HS-27A (cell line): ENCODE measurements at regions not wholly inside any gene's neighbourhood (a gene's known extent, or its start where the extent isn't known, plus 50 kb on each side); places are given as distances from the start of the nearest gene placed in this dataset.

ENCODE experiments used
- DNase-seq: peaks from one replicate; pipeline ENCODE4 v3.0.0-alpha.2; 2012; ENCODE audit warnings: low read depth, missing footprints

DNA sequence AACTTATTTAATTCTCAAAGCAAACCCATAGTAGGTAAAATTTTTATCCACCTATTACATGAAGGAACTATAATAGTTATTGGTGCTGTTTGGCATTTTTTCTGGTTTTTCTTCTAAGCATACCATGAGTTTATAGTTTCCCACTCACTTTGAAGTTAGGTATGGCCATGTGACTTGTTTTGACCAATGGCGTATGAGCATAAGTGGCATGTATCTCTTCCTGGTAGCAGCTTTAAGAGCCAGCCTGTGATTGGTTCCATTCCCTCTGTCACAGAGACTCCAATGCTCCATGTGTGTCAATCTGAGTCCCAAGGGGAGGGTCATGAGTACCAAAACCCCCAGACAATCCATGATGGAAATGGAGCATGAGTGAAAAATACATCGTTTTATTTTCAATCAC lies 282.9 kb upstream of the N4BP1 start:
- DNase-seq: no peak

- DNase-seq: no peak
Observed at GRCh38 chr16:48887646-48888210, 277.7 kb upstream of the N4BP1 start.

GRCh38 chr16:48885471-48885870 lies 275.5 kb upstream of the N4BP1 start:
- DNase-seq: no peak

DNA sequence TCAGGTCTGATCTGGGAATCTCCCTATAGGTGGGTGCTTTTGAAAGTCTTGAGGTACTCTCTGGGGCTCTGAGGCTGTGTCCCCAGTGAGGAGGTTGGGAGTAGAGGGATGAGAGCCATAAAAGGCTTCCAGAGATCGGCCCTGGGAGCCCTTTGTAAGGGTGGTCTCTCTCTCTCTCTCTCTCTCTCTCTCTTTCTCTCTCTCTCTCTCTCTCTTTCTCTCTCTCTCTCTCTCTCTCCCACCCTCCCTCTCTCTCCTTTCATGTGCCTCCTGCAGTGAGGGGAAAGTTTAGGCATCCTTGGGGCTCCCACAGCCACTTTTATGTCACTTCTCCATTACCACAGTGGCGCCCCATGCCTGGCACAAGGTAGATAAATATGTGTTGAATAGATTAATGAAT lies 271.3 kb upstream of the N4BP1 start:
- DNase-seq: no peak

- DNase-seq: no peak
Observed at GRCh38 chr16:48879223-48880122, 269.5 kb upstream of the N4BP1 start.

GRCh38 chr16:48877946-48878345 lies 268.0 kb upstream of the N4BP1 start:
- DNase-seq: no peak

- DNase-seq: no peak
Observed at GRCh38 chr16:48870141-48870540, 260.2 kb upstream of the N4BP1 start.

DNA sequence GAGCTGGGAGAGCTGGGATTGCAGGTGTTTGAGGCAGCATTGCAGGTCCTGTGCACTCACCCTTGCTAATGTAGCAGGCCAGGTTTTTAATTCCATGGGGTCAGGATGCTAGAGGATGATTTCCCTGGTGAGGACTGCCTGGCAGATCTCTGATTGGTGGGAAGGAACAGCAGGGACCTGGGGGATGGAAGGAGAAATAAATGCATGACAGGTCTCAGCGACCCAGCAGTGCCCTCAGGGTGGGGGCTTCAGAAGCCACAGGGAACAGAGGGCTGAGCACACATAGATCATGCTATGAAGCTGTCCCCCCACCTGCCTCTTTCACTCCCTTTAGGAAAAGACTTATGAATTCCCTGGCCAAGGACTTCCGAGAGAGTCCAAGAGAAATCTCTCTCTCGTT lies 255.5 kb upstream of the N4BP1 start:
- no peak for DNase-seq

- DNase-seq: no peak
Observed at GRCh38 chr16:48864055-48864454, 254.1 kb upstream of the N4BP1 start.

DNA sequence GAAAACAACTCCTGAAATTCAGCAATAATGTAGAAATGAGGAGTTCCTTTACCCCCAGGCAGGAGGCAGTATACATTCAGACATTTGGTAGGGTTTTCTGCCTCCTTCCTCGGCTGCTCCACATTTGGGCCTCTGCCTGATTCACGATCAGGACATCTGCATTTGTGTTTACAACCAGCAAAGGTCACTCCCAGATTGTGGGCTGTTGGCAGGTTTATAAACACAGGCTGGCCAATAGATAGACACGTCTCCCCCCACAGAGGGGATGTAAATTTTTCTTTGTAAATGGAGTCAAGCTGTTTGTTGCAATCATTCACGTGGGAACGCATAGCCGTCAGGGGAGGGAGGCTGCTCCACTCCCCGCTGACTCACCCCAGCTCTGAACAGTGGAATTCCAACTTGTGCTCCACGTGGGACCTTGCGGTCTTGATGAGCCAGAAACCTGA lies 252.1 kb upstream of the N4BP1 start:
- DNase-seq: peak; percentile 17

DNA sequence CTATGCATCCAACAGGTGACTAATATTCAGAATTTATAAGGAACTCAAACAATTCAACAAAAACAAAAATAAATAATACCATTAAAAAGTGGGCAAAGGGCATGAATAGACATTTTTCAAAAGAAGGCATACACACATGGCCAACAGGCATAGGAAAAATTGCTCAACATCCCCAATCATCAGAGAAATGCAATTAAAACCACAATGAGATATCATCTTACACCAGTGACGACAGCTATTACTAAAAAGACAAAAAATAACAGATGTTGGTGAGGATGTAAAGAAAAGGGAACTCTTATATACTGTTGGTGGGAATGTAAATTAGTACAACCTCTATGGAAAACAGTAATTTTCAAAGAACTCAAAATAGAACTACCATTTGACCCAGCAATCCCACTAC lies 250.4 kb upstream of the N4BP1 start:
- DNase-seq: no peak

- DNase-seq: no peak
Observed at GRCh38 chr16:48852951-48853350, 243.0 kb upstream of the N4BP1 start.

GRCh38 chr16:48852458-48852857 lies 242.5 kb upstream of the N4BP1 start:
- no peak for DNase-seq

GRCh38 chr16:48850097-48850770 lies 240.3 kb upstream of the N4BP1 start:
- no peak for DNase-seq

- no peak for DNase-seq
Observed at GRCh38 chr16:48846277-48846676, 236.3 kb upstream of the N4BP1 start.

DNA sequence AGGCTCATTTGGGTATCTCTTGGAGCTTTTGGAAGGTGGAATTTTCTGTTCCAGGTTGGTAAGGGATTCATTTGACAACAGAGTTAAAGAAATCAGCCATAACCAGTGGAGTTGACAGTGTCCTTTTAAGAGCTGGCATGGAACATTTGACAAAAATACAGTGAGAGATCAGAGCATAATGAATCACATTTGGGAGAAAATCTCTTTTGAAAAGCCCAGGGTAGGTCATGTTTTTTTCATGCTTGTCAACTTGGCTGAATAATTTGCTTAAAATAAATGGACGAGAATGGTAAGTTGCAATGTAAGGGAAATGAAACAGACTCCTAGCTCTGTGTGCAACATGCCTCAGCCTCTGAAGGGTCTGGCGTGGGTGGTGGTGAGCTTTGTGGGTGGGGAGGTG lies 235.3 kb upstream of the N4BP1 start:
- DNase-seq: no peak

GRCh38 chr16:48838349-48838748 lies 228.4 kb upstream of the N4BP1 start:
- DNase-seq: no peak

- DNase-seq: no peak
Observed at GRCh38 chr16:48836636-48837035, 226.7 kb upstream of the N4BP1 start.

DNA sequence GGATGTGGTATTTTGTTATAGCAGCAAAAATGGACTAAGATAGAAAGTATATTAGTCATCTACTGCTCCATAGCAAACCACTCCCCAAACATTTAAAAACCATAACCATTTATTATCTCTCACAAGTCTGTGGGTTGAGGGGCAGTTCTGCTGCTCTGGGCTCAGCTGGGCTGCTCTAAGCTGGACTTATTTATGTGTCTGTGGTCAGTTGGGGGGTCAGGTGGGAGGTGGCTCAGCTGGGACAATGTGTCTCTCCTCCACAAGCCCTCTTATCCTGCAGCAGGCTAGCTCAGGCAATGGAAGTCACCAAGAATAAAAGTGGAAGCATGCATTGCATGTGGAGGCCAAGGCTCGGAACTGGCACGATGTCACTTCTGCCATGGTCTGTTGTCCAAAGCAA lies 226.1 kb upstream of the N4BP1 start:
- DNase-seq: no peak

DNA sequence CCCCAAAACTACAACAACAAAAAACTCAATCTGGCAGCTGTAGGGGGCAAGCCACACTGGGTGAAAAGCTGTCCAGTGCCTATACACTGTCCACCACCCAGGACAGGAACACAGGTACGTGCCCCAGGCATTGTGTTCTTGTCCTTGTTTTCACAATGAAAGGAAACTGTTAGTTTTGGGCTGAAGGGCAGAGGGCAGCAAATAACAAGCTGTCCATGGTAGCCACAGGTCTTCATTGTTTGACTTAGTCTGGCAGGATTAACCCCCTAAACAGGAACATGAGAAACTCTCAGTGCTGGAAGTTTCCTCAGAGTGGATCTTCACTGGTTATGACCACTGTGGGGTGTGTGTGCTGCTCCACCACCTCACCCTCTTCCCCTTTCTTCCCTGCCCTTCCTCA lies 224.6 kb upstream of the N4BP1 start:
- DNase-seq: no peak

- DNase-seq: no peak
Observed at GRCh38 chr16:48833461-48833860, 223.5 kb upstream of the N4BP1 start.

- DNase-seq: no peak
Observed at GRCh38 chr16:48831076-48831722, 221.2 kb upstream of the N4BP1 start.
